GM12872 (cell line): ENCODE measurements at regions not wholly inside any gene's neighbourhood (a gene's known extent, or its start where the extent isn't known, plus 50 kb on each side); places are given as distances from the start of the nearest gene placed in this dataset.

Experiments
- TF ChIP-seq, protein P1 (sequence below): IDR thresholded peaks from 3 replicates; pipeline ENCODE4 v1.5.1; 2011; ENCODE audit warnings: low read depth, mild to moderate bottlenecking, low read length, moderate library complexity; ENCODE audit not compliant: insufficient read depth

DNA sequence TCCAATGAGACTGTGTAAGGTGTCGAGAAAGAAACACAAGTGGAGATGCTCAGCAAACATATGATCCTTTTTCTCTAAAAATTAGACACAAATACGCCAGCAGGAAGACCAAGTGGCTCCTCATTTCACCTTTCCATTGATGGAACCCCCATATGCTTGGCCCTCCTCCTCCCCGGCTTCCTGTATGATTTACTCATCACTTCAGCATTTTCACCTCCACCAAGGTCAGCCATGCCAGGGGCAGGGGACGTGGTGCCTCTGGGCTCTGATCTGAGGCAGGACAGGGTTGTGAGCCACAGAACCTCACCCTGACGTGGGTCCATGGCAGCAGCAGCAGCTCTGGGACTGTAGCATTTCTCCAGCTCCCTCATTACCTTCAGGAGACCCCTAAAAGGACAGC, 116.8 kb upstream of the PFKP start:
- TF ChIP-seq, protein P1, sequence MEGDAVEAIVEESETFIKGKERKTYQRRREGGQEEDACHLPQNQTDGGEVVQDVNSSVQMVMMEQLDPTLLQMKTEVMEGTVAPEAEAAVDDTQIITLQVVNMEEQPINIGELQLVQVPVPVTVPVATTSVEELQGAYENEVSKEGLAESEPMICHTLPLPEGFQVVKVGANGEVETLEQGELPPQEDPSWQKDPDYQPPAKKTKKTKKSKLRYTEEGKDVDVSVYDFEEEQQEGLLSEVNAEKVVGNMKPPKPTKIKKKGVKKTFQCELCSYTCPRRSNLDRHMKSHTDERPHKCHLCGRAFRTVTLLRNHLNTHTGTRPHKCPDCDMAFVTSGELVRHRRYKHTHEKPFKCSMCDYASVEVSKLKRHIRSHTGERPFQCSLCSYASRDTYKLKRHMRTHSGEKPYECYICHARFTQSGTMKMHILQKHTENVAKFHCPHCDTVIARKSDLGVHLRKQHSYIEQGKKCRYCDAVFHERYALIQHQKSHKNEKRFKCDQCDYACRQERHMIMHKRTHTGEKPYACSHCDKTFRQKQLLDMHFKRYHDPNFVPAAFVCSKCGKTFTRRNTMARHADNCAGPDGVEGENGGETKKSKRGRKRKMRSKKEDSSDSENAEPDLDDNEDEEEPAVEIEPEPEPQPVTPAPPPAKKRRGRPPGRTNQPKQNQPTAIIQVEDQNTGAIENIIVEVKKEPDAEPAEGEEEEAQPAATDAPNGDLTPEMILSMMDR = no peak

DNA sequence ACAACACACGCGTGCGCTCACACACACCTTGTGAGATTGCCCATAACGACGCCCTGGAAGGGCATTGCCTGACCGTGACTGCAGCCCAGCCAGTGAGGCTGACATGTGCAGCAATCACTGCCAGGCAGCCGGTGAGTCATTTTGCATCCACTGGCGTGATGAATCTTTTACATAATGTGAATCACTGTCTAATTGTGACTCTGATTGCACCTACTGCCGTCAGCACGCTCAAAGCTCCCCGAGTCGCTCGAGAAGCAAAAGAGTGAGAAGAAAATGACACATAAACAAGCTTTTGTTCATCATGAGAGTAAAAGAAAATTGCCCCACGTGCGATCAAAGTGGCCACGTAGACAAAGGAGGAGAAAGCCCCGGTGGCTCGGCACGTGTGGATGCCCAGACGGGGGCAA, 117.4 kb upstream of the PFKP start:
- TF ChIP-seq, protein P1 = no peak

DNA sequence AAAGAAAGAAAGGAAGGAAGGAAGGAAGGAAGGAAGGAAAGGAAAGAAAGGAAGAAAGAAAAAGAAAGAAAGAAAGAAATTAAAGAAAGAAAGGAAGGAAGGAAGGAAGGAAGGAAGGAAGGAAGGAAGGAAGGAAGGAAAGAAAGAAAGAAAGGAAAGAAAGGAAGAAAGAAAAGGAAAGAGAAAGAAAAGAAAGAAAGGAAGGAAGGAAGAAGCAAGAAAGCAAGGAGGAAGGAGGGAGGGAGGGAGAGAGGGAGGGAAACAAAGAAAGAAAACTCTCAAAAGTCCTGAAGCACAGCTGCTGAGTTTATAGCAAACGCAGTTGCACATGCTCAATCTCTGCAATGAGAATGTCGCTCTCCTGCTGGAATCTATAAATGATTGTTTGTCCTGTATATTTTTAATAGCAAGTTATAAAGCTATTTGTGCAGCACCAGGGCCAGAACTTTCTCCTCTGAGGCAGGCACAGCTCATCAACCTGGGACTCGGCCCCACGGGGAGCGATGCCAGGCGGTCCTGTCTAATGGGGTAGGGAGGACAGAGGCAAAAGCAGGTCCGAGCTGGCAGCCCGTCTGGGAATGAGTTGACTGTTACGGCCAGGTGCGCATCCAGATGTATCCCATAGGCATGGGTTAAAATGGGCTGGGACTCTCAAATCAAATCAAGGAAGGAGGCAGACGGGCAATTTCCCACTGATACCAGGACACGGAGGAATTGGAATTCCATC, 118.0 kb upstream of the PFKP start:
- TF ChIP-seq, protein P1 = no peak

- TF ChIP-seq, protein P1 = no peak
Measured at GRCh38 chr10:2948127-2948854, 119.1 kb upstream of the PFKP start.

DNA sequence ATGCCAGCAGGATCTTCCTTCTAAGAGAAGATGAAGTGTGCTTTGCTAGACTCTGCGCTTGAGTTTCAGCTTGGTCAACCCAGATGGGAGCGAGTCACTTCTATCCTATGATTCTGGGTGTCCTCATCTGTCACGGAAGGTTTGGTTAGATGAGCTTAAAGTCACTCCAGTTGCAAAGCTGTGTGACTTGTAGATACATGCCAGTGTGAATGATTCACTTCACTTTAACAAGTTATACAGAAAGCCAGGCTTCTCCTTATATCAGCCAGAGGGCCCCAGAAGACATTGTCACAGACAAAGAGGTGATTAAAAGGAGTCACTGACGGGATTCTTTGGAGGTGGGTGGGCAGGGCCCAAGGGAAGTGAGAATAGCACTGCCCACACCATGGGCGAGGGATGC, 122.6 kb upstream of the PFKP start:
- TF ChIP-seq, protein P1 = no peak

GRCh38 chr10:2943932-2944614, 123.3 kb upstream of the PFKP start:
- TF ChIP-seq, protein P1 = no peak

GRCh38 chr10:2942938-2943337, 124.4 kb upstream of the PFKP start:
- TF ChIP-seq, protein P1 = no peak
